Activated CD8-positive, alpha-beta memory T cell treated with anti-CD3 and anti-CD28 coated beads, Interleukin-2, amount 50 U/mL, for 4 hours (primary cell): ENCODE measurements at regions not wholly inside any gene's neighbourhood (a gene's known extent, or its start where the extent isn't known, plus 50 kb on each side); places are given as distances from the start of the nearest gene placed in this dataset.

Source experiments
- DNase-seq: peaks from one replicate; pipeline ENCODE4 v3.0.0-alpha.2; 2020

- no peak for DNase-seq
Observed at GRCh38 chr11:134792044-134792443, 380.0 kb upstream of the B3GAT1 start.

- DNase-seq = no peak
Observed at GRCh38 chr11:134791102-134791501, 379.1 kb upstream of the B3GAT1 start.

GRCh38 chr11:134789104-134789503, 377.1 kb upstream of the B3GAT1 start:
- no peak for DNase-seq

GRCh38 chr11:134786636-134787035, 374.6 kb upstream of the B3GAT1 start:
- no peak for DNase-seq

GRCh38 chr11:134785660-134786284, 373.7 kb upstream of the B3GAT1 start:
- no peak for DNase-seq

GRCh38 chr11:134785059-134785458, 373.0 kb upstream of the B3GAT1 start:
- no peak for DNase-seq

GRCh38 chr11:134784568-134784967, 372.5 kb upstream of the B3GAT1 start:
- DNase-seq = no peak

- DNase-seq = no peak
Observed at GRCh38 chr11:134784046-134784445, 372.0 kb upstream of the B3GAT1 start.

GRCh38 chr11:134783234-134783633, 371.2 kb upstream of the B3GAT1 start:
- DNase-seq = no peak

- no peak for DNase-seq
Observed at GRCh38 chr11:134781380-134781866, 369.4 kb upstream of the B3GAT1 start.

- no peak for DNase-seq
Observed at GRCh38 chr11:134780486-134781147, 368.6 kb upstream of the B3GAT1 start.

GRCh38 chr11:134779179-134779578, 367.1 kb upstream of the B3GAT1 start:
- no peak for DNase-seq

GRCh38 chr11:134768463-134768862, 356.4 kb upstream of the B3GAT1 start:
- no peak for DNase-seq

- DNase-seq = no peak
Observed at GRCh38 chr11:134765565-134765964, 353.5 kb upstream of the B3GAT1 start.

GRCh38 chr11:134764966-134765365, 352.9 kb upstream of the B3GAT1 start:
- no peak for DNase-seq

GRCh38 chr11:134764367-134764766, 352.3 kb upstream of the B3GAT1 start:
- DNase-seq = no peak

- DNase-seq = no peak
Observed at GRCh38 chr11:134763030-134763388, 351.0 kb upstream of the B3GAT1 start.

GRCh38 chr11:134762248-134763029, 350.4 kb upstream of the B3GAT1 start:
- DNase-seq = no peak

GRCh38 chr11:134761926-134762247, 349.8 kb upstream of the B3GAT1 start:
- no peak for DNase-seq

GRCh38 chr11:134761386-134761785, 349.3 kb upstream of the B3GAT1 start:
- DNase-seq = no peak

- DNase-seq = no peak
Observed at GRCh38 chr11:134760957-134761356, 348.9 kb upstream of the B3GAT1 start.

GRCh38 chr11:134760299-134760698, 348.3 kb upstream of the B3GAT1 start:
- DNase-seq = no peak

- no peak for DNase-seq
Observed at GRCh38 chr11:134759855-134760254, 347.8 kb upstream of the B3GAT1 start.

GRCh38 chr11:134759274-134759673, 347.2 kb upstream of the B3GAT1 start:
- no peak for DNase-seq
